Fibroblast of skin of scalp (primary cell): ENCODE measurements at regions not wholly inside any gene's neighbourhood (a gene's known extent, or its start where the extent isn't known, plus 50 kb on each side); places are given as distances from the start of the nearest gene placed in this dataset.
"Not testable (repeated sequence)": the region's sequence is repeated elsewhere in the genome, so short reads cannot be mapped to it uniquely, and the experiment has no call there.

Source experiments
- DNase-seq: peaks from one replicate; pipeline ENCODE4 v3.0.0-alpha.2; 2013

DNA sequence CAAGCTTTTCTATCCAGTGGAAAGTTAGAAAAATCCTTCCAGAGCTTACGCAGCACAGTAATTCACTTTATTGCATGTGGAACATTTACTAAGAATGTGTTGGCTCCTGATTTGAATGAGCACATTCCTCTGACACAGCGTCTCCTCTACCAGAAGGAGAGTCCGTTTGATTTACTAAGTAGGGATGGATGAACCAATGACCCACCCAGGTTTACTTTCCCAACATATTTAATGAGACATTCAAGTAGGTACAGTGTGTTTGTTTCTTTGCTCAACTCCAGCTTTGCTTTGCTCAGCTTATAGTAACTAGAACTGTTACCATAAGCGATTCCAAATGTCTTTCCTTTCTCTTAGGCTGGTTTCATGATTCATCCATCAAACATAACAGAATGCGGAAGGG, 161.7 kb downstream of the SMARCA1 start:
- no peak for DNase-seq

DNA sequence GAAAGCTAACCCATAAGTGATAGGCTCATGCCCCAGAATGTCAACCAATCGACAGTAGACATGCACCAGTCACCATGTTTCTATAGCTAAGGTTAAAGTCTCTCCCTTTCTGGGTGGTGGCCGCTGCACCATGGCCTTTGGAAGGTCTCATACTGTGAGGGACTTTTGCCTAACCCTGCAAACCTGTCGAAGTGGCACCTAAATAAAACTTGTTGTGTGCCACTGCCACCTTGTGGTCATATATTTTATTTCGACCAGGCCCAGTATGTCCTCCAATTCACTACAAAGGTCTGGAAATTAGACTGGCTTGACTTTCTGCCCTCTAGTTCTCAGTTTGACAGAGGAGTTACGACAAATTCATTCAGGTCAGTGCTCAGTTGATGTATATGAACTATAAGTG, 163.1 kb downstream of the SMARCA1 start:
- peak; percentile 31 for DNase-seq

DNA sequence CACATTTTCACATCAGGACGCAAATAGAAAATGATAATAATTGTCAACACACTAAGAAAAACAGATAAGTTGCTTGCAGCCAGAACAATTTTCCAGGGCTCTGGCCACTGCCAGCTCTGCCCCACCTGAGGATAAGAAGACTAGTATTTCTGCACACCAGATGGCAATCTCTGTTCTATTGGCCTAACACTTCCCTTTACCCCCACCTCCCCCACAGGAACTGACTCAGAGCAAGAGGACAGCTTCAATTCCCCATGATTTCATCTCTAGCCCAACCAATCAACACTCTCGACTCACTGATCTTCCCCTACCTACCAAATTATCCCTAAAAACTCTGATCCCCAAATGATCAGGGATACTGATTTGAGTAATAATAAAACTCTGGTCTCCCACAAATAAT, 164.0 kb downstream of the SMARCA1 start:
- DNase-seq: peak; percentile 4

DNA sequence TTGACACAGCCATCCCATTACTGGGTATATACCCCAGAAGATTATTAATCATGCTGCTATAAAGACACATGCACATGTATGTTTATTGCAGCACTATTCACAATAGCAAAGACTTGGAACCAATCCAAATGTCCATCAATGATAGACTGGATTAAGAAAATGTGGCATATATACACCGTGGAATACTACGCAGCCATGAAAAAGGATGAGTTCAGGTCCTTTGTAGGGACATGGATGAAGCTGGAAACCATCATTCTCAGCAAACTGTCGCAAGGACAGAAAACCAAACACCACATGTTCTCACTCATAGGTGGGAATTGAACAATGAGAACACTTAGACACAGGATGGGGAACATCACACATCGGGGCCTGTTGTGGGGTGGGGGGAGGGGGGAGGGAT, 165.9 kb downstream of the SMARCA1 start:
- not testable (repeated sequence) for DNase-seq

DNA sequence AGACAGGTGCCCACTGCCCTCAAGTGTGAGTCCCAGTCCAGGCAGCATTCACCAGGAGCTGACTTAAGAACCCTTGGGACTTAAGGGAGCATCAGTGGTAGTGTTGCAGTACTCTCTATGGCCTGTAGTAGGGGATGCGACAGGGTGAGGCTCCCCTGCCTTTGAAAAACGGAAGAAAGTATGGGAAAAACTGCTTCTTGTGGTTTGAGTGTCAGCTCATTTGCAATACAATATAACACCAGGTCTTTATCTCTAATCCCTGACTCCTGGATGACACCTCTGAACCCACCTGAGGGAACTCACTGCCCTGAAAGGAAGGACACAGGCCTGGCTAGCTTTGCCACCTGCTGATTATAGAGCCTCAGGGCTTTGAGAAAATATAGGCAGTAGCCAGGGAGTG, 176.0 kb downstream of the SMARCA1 start:
- no peak for DNase-seq

DNA sequence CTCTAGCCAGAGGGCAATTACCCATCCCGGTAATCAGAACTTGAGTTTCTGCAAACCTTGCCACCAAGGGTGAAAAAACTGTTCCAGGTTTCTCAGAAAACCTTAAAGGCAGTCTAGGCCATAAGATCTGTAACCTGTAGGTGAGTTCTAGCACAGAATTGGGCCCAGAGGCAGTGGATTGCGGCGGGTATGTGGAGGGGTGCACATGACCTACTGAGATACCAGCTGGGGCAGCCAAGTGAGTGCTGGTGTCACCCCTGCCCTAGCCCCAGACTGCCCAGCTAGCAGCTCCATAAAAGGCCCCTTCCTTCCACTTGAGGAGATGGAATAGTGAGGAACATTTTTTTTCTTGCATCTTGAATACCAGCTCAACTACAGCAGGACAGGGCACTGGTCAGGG, 176.7 kb downstream of the SMARCA1 start:
- no peak for DNase-seq

DNA sequence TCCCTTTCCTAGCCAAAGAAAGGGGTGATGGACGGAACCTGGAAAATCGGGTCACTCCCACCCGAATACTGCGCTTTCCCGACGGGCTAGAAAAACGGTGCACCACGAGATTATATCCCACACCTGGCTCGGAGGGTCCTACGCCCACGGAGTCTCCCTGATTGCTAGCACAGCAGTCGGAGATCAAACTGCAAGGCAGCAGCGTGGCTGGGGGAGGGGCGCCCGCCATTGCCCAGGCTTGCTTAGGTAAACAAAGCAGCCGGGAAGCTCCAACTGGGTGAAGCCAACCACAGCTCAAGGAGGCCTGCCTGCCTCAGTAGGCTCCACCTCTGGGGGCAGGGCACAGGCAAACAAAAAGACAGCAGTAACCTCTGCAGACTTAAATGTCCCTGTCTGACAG, 186.0 kb downstream of the SMARCA1 start:
- DNase-seq: not testable (repeated sequence)

DNA sequence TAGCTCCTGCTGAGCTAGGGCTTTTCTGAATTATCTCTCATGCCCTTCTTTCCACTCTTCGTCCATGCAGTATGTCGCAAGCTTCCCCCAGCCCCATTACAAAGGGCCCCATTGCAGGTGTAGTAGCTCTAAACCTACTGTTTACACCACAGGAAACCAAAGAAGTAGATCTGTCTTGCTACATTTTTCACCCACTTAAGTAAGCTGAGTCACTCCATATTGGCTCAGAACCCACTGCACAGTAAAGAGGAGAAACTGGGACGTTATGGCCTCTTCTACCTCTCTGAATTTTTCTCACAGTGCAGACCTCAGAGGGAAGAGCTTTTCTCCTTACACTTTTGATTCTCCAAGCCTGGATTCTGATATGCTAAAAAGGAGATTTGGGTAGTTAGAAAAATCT, 200.2 kb downstream of the SMARCA1 start:
- DNase-seq: no peak

DNA sequence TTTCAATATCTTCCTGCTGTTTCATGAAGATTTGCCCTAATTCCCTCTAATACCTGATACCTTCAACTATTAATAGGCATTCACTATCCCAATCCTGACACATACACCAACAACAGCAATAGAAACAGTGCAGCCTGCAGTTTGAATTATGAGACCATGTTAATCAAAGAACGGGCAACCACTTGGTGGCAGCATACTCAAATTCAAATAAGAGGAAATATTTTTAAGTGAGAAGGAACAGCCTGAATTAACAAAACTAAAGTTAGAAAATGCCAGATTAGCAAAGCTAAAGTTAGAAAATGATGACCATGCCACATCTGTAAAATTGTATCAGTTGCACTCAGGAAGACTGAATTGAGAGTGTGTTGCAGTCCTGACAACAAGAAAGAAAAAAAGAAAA, 204.9 kb downstream of the SMARCA1 start:
- DNase-seq: peak; percentile 14

DNA sequence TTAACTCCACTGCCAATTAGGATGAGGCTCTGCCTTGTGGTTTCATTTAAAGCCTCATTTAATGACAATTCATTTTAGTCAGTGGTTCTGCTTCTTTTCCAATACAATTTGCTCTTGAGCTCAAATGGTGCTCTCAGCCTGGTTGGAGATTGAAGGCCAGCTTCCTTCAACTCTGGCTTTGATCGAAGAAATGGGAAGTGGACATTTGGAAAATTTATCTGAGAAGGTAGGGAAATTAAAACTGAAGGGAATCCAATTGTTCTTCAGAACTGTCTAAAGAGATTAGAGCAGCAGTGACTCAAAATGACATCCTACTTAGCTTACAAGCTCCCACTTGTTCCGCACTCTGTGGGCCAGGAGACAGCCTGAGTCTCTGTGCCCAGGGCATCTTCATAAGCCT, 206.8 kb downstream of the SMARCA1 start:
- no peak for DNase-seq

DNA sequence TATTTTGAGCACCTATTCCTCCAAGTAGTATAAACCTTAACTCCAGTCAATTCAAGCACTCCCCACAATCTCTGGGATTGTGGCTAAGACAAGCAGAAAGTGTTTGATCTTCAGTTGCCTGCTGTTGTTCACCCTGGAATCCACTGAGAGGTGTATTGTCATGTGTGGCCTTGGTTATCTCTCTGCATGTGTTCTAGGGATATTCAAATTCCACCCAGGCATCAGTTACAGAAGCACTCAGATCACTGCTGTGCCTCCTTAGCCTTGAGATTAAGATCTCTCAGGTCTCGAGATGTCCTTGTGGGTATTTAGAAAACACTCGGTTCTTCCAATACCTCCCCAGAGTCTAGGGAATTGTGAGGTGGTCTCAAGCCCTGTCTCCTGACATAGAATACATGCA, 213.3 kb downstream of the SMARCA1 start:
- no peak for DNase-seq

DNA sequence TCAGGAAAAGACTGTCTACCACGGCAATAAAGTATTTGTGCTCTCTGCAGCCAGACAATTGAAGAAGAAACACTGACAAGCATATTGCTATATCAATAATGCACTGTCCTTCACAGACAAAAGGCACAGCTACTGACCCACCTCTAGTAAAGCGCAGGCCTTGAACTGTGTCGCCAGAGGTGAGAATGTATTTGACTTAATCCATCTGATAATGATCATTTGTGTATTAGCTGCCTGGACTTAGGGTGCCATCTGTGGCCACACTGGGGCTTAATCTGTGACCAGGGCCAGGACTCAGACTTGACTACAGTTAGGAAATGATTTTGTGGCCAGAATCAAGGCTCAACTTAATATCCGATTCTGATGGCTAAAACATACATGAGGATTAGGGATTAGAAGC, 260.4 kb downstream of the SMARCA1 start:
- DNase-seq: no peak

DNA sequence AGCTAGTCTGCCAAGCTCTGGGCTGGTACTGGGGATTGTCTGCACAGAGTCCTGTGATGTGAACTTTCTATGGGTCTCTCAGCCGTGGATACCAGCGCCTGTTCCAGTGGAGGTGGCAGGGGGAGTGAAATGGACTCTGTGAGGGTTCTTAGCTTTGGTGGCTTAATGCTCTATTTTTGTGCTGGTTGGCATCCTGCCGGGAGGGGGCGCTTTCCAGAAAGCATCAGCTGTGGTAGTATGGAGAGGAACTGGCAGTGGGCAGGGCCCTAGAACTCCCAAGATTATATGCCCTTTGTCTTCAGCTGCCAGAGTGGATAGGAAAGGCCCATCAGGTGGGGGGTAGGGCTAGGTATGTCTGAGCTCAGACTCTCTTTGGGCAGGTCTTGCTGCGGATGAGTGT, 267.8 kb downstream of the SMARCA1 start:
- DNase-seq: not testable (repeated sequence)

DNA sequence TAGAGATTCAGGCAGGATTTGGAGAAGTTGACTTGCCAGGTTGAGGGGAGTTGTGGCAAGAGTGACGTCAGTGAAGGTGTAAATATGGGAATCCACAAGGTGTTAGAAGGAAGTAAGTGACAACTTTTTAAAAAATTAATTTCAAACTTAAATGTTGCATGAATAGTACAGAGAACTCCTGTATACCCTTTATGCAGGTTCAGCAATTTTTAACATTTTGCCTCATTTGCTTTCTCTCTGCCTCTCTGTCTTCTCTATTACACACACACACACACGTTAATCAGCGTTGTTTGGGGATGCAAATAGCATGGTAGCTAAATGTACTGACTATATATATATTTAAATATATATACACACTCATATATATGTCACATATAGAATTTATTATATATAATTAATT, 273.7 kb downstream of the SMARCA1 start:
- DNase-seq: no peak

DNA sequence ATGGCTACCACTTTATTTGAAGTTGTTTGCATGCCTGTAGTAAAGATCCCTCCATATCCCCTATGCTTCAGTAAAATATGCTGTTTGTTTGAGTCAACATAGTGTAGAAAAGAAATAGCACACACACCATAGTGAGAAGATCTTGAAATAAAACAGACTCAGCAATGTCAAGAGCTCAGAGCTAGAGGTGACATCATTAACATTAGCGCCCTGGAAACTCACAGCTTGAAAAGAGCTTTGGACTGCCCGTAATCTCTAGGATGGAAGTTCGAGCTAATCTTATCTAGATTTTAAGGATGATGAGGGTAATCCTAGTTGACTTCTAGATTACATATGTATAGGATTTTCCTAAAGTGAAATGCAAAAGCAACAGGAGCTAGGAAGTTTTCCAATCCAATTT, 275.6 kb downstream of the SMARCA1 start:
- no peak for DNase-seq

DNA sequence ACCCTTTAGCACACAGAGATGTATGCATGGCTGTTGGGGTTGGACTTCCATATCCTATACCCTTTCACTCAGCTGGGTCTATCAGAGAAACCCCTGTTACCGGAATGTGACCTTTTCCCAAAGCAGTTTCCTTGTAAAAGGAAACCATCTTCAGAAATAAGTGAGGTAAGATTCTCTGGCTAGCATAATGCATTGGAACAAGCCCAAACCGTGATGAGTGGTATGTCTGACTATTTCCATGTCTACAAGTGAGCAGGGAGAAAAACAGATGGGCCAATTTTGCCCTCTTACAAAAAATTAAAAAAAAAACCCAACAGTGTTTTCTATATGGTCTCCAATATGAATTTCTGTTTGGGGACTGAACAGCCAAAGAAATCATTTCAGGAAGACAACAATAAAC, 283.9 kb downstream of the SMARCA1 start:
- DNase-seq: peak; percentile 64

DNA sequence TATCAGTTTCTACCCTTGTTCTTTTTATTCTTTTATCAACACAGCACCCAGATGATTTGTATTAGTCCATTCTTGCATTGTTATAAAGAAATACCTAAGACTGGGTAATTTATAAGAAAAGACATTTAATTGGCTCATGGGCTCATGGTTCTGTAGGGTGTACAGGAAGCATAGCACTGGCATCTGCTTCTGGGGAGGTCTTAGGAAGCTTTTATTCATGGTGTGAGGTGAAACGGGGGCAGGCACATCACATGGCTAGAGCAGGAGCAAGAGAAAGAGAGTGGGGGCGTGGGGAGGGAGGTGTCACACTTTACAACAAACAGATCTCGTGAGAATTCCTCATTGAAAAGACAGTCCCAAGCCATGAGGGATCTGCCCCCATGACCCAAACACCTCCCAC, 285.3 kb downstream of the SMARCA1 start:
- DNase-seq: no peak

DNA sequence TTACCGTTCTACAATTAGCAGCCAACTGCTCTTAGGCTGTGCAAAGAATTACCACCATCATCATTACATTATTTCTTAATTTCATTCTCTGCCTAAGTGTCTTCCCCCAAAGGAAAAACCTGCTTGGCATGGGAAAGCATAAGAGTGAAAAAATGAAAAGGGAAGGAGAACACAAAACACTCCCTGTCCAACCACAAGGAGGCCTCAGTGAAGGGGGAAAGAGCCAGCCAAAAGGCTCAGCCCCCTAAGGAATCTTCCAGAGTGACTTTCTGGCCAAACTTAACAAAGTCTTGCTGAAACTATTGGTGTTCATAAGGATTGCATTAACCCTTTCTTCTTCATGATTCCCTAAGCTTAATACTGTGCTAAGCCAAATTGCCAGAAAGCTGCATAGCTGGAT, 287.4 kb downstream of the SMARCA1 start:
- DNase-seq: no peak

DNA sequence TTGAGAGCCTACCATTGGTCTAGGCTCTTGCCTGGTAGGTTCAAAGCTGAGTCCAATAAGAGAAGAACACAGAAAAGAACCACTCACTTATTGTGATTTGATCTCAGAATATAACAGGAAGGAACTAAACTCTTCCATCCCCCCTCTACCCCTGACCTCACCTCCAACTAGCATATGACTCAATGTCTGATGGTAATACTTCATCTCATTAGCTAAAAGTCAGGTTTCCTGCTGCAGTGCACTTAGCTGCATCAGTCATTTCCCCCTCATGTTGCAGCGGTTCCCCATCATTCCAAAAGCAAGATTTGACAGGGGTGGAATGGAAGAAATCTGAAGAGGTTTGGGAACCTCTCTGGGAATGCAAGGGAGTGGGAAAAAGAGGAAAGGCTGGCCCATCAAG, 289.5 kb downstream of the SMARCA1 start:
- DNase-seq: no peak

DNA sequence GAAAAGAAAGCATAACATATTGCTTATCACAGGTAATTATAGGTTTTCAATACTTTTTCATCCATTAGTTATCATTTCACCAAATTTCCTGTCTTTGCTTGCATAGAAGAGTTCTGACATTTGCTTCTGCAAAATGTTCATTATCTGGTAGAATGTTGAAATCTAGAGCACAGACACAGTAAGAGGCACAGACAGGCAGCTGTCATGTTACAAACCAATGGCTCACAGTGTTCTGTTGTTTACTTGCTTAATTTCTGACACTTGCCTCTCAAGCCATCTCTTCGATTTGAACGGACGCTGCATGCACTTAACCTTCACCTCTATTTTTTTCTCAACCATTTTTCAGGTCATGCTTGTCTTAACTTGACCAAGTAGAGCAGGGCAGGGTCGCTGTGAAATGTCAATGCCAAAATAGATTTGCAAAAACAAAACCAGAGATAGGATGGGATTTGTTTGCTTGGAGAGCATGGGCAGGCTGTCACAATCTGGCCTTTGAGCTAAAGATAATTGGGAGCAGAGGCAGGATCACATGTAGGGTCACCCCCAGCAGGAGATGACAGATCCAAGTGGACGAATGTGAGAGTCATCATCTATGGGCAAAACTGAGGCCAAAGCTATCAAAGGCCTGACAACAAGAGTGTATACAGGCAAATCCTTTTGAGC, 292.3 kb downstream of the SMARCA1 start:
- no peak for DNase-seq

DNA sequence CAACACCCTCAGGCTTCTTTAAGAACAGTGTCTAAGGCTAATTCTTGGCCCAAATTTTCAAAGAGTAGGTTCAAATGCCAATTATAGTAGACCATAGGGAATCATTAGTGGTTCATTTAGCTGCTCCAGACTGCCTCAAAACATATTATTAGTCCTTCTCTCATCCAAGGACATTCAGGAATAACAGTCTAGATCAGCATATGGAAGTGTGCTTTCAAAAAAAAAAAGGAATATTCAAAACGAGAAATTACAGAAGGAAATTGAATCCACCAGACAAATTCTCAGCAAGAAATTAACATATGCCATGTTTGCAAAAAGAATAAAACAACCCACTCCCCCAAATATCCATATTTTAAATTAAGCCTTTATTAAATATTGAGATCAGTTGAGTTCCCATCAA, 293.1 kb downstream of the SMARCA1 start:
- DNase-seq: no peak

DNA sequence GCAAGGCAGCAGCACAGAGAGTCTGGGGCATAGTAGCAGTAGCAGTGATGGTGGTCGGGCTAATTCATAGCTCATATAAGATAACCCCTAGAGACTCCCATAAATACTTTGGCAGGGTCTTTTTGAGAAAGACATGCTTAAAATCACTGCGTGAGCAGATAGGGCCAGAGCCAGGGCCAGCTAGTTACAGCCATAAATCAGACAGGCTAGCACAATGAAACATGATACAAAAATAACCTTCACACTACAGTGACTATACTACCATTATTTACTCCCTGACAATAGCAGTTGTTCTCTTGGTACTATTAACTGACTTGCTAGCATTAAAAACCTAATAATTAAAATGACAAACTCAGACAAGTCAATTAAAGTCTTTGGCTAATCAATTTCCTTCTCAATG, 295.9 kb downstream of the SMARCA1 start:
- no peak for DNase-seq

DNA sequence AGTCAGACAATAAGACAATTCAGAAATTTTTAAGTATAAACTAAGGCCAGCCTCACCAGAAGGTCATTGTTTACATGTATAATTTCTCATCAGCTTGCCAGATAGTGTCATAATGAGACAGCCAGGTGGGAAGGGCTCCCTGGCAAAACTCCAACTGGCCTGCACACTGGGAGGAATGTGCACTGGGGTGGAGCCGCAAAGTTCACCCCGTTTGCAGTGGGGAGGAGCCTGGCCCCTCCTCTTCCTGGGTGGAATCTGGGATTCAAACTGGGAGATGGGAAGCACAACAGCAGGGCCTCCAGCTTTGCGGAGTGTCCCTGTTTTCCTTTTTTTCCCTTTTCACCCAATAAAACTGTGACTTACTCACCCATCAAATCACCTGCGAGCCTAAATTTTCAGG, 329.9 kb downstream of the SMARCA1 start:
- DNase-seq: no peak

DNA sequence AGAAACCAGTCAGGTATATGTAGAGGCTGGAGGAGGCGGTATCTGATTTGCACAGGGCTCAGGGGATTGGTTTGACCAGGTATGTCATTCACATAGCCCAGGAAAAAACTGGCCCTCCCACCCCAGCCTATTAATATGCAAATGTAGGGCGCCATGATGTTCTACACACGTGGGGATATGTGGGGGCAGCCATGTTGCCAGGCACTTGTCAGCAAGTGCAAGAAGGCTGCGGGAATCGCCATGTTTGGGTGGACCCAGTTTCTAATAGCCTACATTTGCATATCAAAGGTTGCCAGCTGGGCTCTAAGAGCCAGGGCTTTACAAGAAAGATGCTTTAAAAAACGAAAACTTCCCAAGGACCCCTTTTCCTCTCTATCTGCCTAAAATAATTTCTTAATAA, 335.1 kb downstream of the SMARCA1 start:
- no peak for DNase-seq

DNA sequence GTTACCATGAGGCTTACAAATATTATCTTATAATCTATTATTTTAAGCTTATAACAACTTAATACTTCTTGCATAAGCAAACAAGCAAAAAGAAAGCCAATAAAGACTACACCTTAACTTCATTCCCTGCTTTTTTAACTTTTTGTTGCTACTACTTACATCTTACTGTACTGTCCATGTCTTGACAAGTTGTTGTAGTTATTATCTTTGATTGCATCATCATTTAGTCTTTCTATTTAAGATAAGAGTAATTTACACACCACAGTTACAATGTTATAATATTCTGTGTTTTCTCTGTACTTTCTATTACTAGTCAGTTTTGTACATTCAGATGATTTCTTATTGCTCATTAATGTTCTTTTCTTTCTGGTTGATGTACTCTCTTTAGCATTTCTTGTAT, 346.6 kb downstream of the SMARCA1 start:
- no peak for DNase-seq
